WTC11 (cell line): ENCODE measurements at regions not wholly inside any gene's neighbourhood (a gene's known extent, or its start where the extent isn't known, plus 50 kb on each side); places are given as distances from the start of the nearest gene placed in this dataset.

Experiments used
- ATAC-seq: fragments of 200-7000 bp; cut with Tn5 transposase; 2 replicates; pipeline ENCODE4 v1.10.0; 2021; ENCODE audit warnings: mild to moderate bottlenecking, moderate library complexity
- CTCF ChIA-PET: fragments of 300-600 bp; sonication (Branson Sonifier 250); formaldehyde crosslinking; loops from one replicate; lab custom pipeline; 2021; ENCODE audit warnings: antibody characterized with exemption; lab: Charles Lee
- POLR2A ChIA-PET: fragments of 350-600 bp; sonication (Branson Sonifier 250); formaldehyde crosslinking; loops from one replicate; lab custom pipeline; 2021; ENCODE audit warnings: antibody characterized with exemption; lab: Charles Lee
- DNase-seq: peaks from one replicate; pipeline ENCODE4 v3.0.0; 2021; ENCODE audit warnings: low spot score
- H3K27ac Mint-ChIP-seq: 2 replicates; pipeline ENCODE4 v1.8.0; 2021; ENCODE audit warnings: mixed read lengths
- H3K27me3 Mint-ChIP-seq: 2 replicates; pipeline ENCODE4 v1.8.0; 2021; ENCODE audit warnings: low read depth, mild to moderate bottlenecking, moderate library complexity, mixed read lengths
- H3K36me3 Mint-ChIP-seq: 2 replicates; pipeline ENCODE4 v1.8.0; 2021; ENCODE audit warnings: mixed read lengths
- H3K4me1 Mint-ChIP-seq: 2 replicates; pipeline ENCODE4 v1.8.0; 2022; ENCODE audit warnings: mixed read lengths
- H3K4me3 Mint-ChIP-seq: 2 replicates; pipeline ENCODE4 v1.8.0; 2021; ENCODE audit warnings: mild to moderate bottlenecking, moderate library complexity, mixed read lengths
- H3K9me3 Mint-ChIP-seq: 2 replicates; pipeline ENCODE4 v1.8.0; 2021; ENCODE audit warnings: mixed read lengths
- CBFB ChIP-seq: sonication (generic); formaldehyde crosslinking; IDR thresholded peaks from 2 replicates; pipeline ENCODE4 v1.8.1; 2022; ENCODE audit warnings: mild to moderate bottlenecking, low read depth, missing genetic modification reagents
- CREM ChIP-seq: sonication (generic); formaldehyde crosslinking; IDR thresholded peaks from 2 replicates; pipeline ENCODE4 v1.8.1; 2022; ENCODE audit warnings: mild to moderate bottlenecking, missing genetic modification reagents, moderate library complexity
- ESRRA ChIP-seq: sonication (generic); formaldehyde crosslinking; IDR thresholded peaks from 2 replicates; pipeline ENCODE4 v1.8.1; 2022; ENCODE audit warnings: mild to moderate bottlenecking, missing genetic modification reagents, borderline replicate concordance
- JUN ChIP-seq: sonication (generic); formaldehyde crosslinking; IDR thresholded peaks from 2 replicates; pipeline ENCODE4 v1.8.0; 2023; ENCODE audit warnings: mild to moderate bottlenecking, missing genetic modification reagents
- NFYB ChIP-seq: sonication (generic); formaldehyde crosslinking; conservative IDR thresholded peaks from 2 replicates; pipeline ENCODE4 v1.8.0; 2022; ENCODE audit warnings: low read depth, missing genetic modification reagents
- NR1H2 ChIP-seq: sonication (generic); formaldehyde crosslinking; IDR thresholded peaks from 2 replicates; pipeline ENCODE4 v1.9.0; 2021; ENCODE audit warnings: mild to moderate bottlenecking, moderate library complexity, missing genetic modification reagents
- PRRX2 ChIP-seq: fragments of 250-450 bp; sonication (Bioruptor Pico); IDR thresholded peaks from 2 replicates; pipeline ENCODE4 v1.8.0; 2021; ENCODE audit warnings: mild to moderate bottlenecking
- RELA ChIP-seq: sonication (generic); formaldehyde crosslinking; IDR thresholded peaks from 2 replicates; pipeline ENCODE4 v1.8.1; 2022; ENCODE audit warnings: missing genetic modification reagents, mild to moderate bottlenecking, borderline replicate concordance
- SMAD3 ChIP-seq: sonication (generic); formaldehyde crosslinking; IDR thresholded peaks from 2 replicates; pipeline ENCODE4 v1.8.0; 2022; ENCODE audit warnings: missing genetic modification reagents, mild to moderate bottlenecking, borderline replicate concordance
- TEAD4 ChIP-seq: sonication (generic); formaldehyde crosslinking; IDR thresholded peaks from 2 replicates; pipeline ENCODE4 v1.8.0; 2022; ENCODE audit warnings: mild to moderate bottlenecking, missing genetic modification reagents
- TP53 ChIP-seq: sonication (generic); formaldehyde crosslinking; IDR thresholded peaks from 2 replicates; pipeline ENCODE4 v1.8.1; 2023; ENCODE audit warnings: mild to moderate bottlenecking, missing genetic modification reagents
- ZBTB21 ChIP-seq: sonication (generic); formaldehyde crosslinking; IDR thresholded peaks from 2 replicates; pipeline ENCODE4 v1.8.1; 2023; ENCODE audit warnings: mild to moderate bottlenecking, missing genetic modification reagents, borderline replicate concordance
- ZNF121 ChIP-seq: sonication (generic); formaldehyde crosslinking; IDR thresholded peaks from 2 replicates; pipeline ENCODE4 v1.8.0; 2023; ENCODE audit warnings: missing genetic modification reagents
- ZNF138 ChIP-seq: sonication (generic); formaldehyde crosslinking; conservative IDR thresholded peaks from 2 replicates; pipeline ENCODE4 v1.8.1; 2022; ENCODE audit warnings: mild to moderate bottlenecking, moderate library complexity, missing genetic modification reagents
- ZNF396 ChIP-seq: fragments of 250-450 bp; sonication (Bioruptor Pico); IDR thresholded peaks from 2 replicates; pipeline ENCODE4 v1.8.0; 2021; ENCODE audit warnings: mild to moderate bottlenecking, moderate library complexity, borderline replicate concordance
- TF ChIP-seq, protein P1 (sequence below): fragments of 250-450 bp; sonication (Bioruptor Pico); IDR thresholded peaks from 2 replicates; pipeline ENCODE4 v1.9.0; 2021; ENCODE audit warnings: moderate library complexity, mild to moderate bottlenecking, inconsistent platforms, borderline replicate concordance
- TF ChIP-seq, protein P2 (sequence below): sonication (generic); formaldehyde crosslinking; IDR thresholded peaks from 2 replicates; pipeline ENCODE4 v1.8.1; 2022; ENCODE audit warnings: mild to moderate bottlenecking, moderate library complexity, missing genetic modification reagents
- TF ChIP-seq, protein P3 (sequence below): sonication (generic); formaldehyde crosslinking; IDR thresholded peaks from 2 replicates; pipeline ENCODE4 v1.8.0; 2022; ENCODE audit warnings: mild to moderate bottlenecking, missing genetic modification reagents
- TF ChIP-seq, protein P4 (sequence below): sonication (generic); formaldehyde crosslinking; conservative IDR thresholded peaks from 2 replicates; pipeline ENCODE4 v1.8.1; 2022; ENCODE audit warnings: mild to moderate bottlenecking, missing genetic modification reagents
- TF ChIP-seq, protein P5 (sequence below): sonication (generic); formaldehyde crosslinking; IDR thresholded peaks from 2 replicates; pipeline ENCODE4 v1.8.0; 2023; ENCODE audit warnings: mild to moderate bottlenecking, missing genetic modification reagents
- TF ChIP-seq, protein P6 (sequence below): sonication (generic); formaldehyde crosslinking; IDR thresholded peaks from 2 replicates; pipeline ENCODE4 v1.8.1; 2023; ENCODE audit warnings: mild to moderate bottlenecking, missing genetic modification reagents, moderate library complexity
- TF ChIP-seq, protein P7 (sequence below): fragments of 250-450 bp; sonication (Bioruptor Pico); IDR thresholded peaks from 2 replicates; pipeline ENCODE4 v2.1.2; 2022; ENCODE audit warnings: mild to moderate bottlenecking, moderate library complexity
- TF ChIP-seq, protein P8 (sequence below): sonication (generic); formaldehyde crosslinking; IDR thresholded peaks from 2 replicates; pipeline ENCODE4 v1.8.1; 2023; ENCODE audit warnings: mild to moderate bottlenecking, missing genetic modification reagents, moderate library complexity

DNA sequence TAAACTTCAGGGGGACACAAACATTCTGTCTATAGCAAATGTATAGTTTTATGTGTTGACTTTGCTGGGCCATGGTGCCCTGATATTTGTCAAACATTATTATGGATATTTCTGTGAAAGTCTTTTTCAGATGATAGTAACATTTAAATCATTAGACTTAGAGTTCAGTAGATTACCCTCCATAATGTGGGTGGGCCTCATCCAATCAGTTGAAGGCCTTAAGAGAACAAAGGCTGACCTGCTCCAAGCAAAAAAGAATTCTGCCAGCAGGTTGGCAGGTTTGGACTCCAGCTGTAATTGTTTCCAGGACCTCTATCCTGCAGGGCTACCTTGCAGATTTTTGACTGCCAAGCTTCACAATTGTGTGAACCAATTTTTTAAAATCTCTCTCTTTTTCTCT, 1250.9 kb downstream of the ROBO1 start:
- CTCF ChIA-PET = no interaction called here
- POLR2A ChIA-PET = no interaction called here
- H3K27me3 Mint-ChIP-seq = no peaks in the 10 kb centered on the region
- peaks cover 13% of the 10 kb centered on the region for H3K4me1 Mint-ChIP-seq
- H3K4me3 Mint-ChIP-seq = no peak overlapping the region
- H3K36me3 Mint-ChIP-seq = peaks cover 8% of the 10 kb centered on the region; the same call in 1 of the 2 replicates
- no peak overlapping the region for H3K27ac Mint-ChIP-seq
- DNase-seq (no peak), ATAC-seq (no peak)
- no peak for TF ChIP-seq SMAD3 (CRISPR knock-in tag)
- TF ChIP-seq, protein P1, sequence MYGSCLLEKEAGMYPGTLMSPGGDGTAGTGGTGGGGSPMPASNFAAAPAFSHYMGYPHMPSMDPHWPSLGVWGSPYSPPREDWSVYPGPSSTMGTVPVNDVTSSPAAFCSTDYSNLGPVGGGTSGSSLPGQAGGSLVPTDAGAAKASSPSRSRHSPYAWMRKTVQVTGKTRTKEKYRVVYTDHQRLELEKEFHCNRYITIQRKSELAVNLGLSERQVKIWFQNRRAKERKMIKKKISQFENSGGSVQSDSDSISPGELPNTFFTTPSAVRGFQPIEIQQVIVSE = no peak
- TF ChIP-seq TEAD4 (CRISPR knock-in tag) = no peak
- TF ChIP-seq, protein P2, sequence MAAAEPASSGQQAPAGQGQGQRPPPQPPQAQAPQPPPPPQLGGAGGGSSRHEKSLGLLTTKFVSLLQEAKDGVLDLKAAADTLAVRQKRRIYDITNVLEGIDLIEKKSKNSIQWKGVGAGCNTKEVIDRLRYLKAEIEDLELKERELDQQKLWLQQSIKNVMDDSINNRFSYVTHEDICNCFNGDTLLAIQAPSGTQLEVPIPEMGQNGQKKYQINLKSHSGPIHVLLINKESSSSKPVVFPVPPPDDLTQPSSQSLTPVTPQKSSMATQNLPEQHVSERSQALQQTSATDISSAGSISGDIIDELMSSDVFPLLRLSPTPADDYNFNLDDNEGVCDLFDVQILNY = no peak
- no peak for TF ChIP-seq ESRRA (CRISPR knock-in tag)
- no peak for TF ChIP-seq ZBTB21
- TF ChIP-seq, protein P3, sequence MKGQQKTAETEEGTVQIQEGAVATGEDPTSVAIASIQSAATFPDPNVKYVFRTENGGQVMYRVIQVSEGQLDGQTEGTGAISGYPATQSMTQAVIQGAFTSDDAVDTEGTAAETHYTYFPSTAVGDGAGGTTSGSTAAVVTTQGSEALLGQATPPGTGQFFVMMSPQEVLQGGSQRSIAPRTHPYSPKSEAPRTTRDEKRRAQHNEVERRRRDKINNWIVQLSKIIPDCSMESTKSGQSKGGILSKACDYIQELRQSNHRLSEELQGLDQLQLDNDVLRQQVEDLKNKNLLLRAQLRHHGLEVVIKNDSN = no peak
- TF ChIP-seq TP53 (CRISPR knock-in tag) = no peak
- no peak for TF ChIP-seq NFYB
- no peak for TF ChIP-seq CREM
- TF ChIP-seq, protein P4, sequence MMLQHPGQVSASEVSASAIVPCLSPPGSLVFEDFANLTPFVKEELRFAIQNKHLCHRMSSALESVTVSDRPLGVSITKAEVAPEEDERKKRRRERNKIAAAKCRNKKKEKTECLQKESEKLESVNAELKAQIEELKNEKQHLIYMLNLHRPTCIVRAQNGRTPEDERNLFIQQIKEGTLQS (CRISPR knock-in tag) = no peak
- TF ChIP-seq RELA (CRISPR knock-in tag) = no peak
- no peak for TF ChIP-seq ZNF396
- peaks cover 19% of the 10 kb centered on the region for H3K9me3 Mint-ChIP-seq

DNA sequence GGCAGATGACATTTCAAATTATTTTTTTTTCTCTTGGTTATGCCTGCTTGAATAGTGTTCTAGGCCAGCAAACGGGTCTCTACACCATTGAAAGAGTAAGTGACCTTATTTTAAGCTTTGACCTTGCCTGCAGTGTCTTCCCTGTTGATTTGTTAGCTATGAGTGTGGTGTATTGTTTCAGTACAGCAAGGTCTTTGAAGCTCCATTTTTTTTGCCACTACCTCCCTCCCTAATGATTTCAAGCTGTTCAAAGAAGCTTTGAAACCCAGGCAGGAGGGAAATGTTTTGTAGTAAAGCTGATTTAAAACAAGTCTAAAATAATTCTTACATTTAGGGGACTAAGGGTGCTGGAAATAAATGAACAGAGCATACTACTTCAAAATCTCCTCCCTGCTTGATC, 1249.8 kb downstream of the ROBO1 start:
- Mint-ChIP-seq H3K4me3 (no peak overlapping the region), H3K9me3 (peaks cover 11% of the 10 kb centered on the region), H3K36me3 (peaks cover 4% of the 10 kb centered on the region; the same call in 1 of the 2 replicates), H3K27me3 (no peaks in the 10 kb centered on the region), H3K4me1 (peaks cover 13% of the 10 kb centered on the region), H3K27ac (no peak overlapping the region)
- CTCF ChIA-PET = no interaction called here
- DNase-seq (no peak), ATAC-seq (no peak)
- TF ChIP-seq, protein P5, sequence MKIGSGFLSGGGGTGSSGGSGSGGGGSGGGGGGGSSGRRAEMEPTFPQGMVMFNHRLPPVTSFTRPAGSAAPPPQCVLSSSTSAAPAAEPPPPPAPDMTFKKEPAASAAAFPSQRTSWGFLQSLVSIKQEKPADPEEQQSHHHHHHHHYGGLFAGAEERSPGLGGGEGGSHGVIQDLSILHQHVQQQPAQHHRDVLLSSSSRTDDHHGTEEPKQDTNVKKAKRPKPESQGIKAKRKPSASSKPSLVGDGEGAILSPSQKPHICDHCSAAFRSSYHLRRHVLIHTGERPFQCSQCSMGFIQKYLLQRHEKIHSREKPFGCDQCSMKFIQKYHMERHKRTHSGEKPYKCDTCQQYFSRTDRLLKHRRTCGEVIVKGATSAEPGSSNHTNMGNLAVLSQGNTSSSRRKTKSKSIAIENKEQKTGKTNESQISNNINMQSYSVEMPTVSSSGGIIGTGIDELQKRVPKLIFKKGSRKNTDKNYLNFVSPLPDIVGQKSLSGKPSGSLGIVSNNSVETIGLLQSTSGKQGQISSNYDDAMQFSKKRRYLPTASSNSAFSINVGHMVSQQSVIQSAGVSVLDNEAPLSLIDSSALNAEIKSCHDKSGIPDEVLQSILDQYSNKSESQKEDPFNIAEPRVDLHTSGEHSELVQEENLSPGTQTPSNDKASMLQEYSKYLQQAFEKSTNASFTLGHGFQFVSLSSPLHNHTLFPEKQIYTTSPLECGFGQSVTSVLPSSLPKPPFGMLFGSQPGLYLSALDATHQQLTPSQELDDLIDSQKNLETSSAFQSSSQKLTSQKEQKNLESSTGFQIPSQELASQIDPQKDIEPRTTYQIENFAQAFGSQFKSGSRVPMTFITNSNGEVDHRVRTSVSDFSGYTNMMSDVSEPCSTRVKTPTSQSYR (CRISPR knock-in tag) = no peak
- TF ChIP-seq PRRX2 (CRISPR knock-in tag) = no peak
- POLR2A ChIA-PET = no interaction called here

DNA sequence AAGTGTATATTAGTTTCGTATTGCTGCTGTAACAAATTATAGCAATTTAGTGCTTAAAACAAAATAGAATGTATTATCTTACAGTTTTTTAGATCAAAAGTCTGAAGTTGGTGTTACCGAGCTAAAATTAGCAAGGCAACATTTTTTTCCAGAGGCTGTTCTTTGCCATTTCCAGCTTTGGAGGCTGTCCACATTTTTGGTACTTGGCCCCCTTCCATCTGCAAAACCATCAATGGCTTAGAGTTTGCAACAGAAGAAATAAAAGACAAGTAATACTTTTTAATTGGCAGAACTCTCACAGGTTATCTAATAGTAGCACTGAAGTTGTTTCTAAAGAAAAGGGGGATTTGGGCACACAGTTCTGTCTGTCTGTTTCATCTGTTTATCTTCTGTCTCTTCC, 1248.5 kb downstream of the ROBO1 start:
- DNase-seq = no peak
- H3K9me3 Mint-ChIP-seq = peaks cover 8% of the 10 kb centered on the region
- H3K4me3 Mint-ChIP-seq = no peak overlapping the region
- H3K27me3 Mint-ChIP-seq = no peaks in the 10 kb centered on the region
- peaks cover 2% of the 10 kb centered on the region; the same call in 1 of the 2 replicates for H3K36me3 Mint-ChIP-seq
- ChIA-PET CTCF (no interaction called here), POLR2A (no interaction called here)
- H3K27ac Mint-ChIP-seq = no peak overlapping the region
- peaks cover 13% of the 10 kb centered on the region for H3K4me1 Mint-ChIP-seq
- no peak for ATAC-seq
- TF ChIP-seq, protein P6, sequence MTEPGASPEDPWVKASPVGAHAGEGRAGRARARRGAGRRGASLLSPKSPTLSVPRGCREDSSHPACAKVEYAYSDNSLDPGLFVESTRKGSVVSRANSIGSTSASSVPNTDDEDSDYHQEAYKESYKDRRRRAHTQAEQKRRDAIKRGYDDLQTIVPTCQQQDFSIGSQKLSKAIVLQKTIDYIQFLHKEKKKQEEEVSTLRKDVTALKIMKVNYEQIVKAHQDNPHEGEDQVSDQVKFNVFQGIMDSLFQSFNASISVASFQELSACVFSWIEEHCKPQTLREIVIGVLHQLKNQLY = no peak
- TF ChIP-seq, protein P7, sequence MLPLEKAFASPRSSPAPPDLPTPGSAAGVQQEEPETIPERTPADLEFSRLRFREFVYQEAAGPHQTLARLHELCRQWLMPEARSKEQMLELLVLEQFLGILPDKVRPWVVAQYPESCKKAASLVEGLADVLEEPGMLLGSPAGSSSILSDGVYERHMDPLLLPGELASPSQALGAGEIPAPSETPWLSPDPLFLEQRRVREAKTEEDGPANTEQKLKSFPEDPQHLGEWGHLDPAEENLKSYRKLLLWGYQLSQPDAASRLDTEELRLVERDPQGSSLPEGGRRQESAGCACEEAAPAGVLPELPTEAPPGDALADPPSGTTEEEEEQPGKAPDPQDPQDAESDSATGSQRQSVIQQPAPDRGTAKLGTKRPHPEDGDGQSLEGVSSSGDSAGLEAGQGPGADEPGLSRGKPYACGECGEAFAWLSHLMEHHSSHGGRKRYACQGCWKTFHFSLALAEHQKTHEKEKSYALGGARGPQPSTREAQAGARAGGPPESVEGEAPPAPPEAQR (CRISPR knock-in tag) = no peak
- no peak for TF ChIP-seq RELA (CRISPR knock-in tag)
- TF ChIP-seq NR1H2 (CRISPR knock-in tag) = no peak
- TF ChIP-seq ZNF121 (CRISPR knock-in tag) = no peak
- TF ChIP-seq ZNF138 = no peak
- TF ChIP-seq CBFB (CRISPR knock-in tag) = no peak
- no peak for TF ChIP-seq JUN
- no peak for TF ChIP-seq ESRRA (CRISPR knock-in tag)
- TF ChIP-seq, protein P8, sequence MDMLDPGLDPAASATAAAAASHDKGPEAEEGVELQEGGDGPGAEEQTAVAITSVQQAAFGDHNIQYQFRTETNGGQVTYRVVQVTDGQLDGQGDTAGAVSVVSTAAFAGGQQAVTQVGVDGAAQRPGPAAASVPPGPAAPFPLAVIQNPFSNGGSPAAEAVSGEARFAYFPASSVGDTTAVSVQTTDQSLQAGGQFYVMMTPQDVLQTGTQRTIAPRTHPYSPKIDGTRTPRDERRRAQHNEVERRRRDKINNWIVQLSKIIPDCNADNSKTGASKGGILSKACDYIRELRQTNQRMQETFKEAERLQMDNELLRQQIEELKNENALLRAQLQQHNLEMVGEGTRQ (CRISPR knock-in tag) = no peak
- TF ChIP-seq TP53 (CRISPR knock-in tag) = no peak
